ENCODE measurements at regions not wholly inside any gene's neighbourhood (a gene's known extent, or its start where the extent isn't known, plus 50 kb on each side); places are given as distances from the start of the nearest gene placed in this dataset.

DNA sequence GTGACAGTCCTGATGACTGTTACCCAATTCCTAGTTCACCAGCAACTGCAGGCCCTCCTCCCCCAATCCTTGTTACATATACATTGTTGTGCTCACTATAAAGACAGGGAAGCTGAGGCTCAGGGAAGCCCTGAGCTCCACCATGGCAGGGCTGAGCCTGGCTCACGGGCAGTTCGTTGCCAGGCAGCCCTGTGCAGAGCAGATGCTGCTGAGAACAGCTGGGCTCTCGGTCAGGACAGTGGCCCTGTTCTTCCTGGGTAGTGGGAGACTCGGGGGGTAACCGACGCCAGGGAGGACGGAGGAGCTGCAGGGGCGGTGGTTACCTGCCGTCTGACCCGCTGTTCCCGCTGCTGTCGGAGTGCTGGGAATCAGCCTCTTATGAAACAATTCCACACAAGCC lies 80.9 kb upstream of the ZNF469 start:
- no peaks in the 10 kb centered on the region for H3K36me3 ChIP-seq (ENCODE audit: insufficient read depth, low read length)
- no peak overlapping the region for H3K27ac ChIP-seq (ENCODE audit: low read depth, low read length, poor library complexity, severe bottlenecking)
- peaks cover 9% of the 10 kb centered on the region for H3K27me3 ChIP-seq (ENCODE audit: insufficient read depth, low read length)
- no peaks in the 10 kb centered on the region for H3K4me1 ChIP-seq (ENCODE audit: insufficient read depth, low read length, severe bottlenecking)
- no peaks in the 10 kb centered on the region for H4K20me1 ChIP-seq (ENCODE audit: insufficient read depth, low read length)
- H3F3A ChIP-seq (ENCODE audit: insufficient read depth, low read length): no peaks in the 10 kb centered on the region
- H3K9ac ChIP-seq (ENCODE audit: low read length): no peak overlapping the region
- H3K9me3 ChIP-seq (ENCODE audit: low read length): no peaks in the 10 kb centered on the region
- H3K79me2 ChIP-seq (ENCODE audit: insufficient read depth, low read length): no peaks in the 10 kb centered on the region
- no peak overlapping the region for H3K4me3 ChIP-seq (ENCODE audit: low read depth, low read length, poor library complexity, severe bottlenecking)
- H2AFZ ChIP-seq (ENCODE audit: low read length): no peak overlapping the region
- H3K9me2 ChIP-seq (ENCODE audit: low read depth, low read length): no peaks in the 10 kb centered on the region
- TF ChIP-seq, protein P1, sequence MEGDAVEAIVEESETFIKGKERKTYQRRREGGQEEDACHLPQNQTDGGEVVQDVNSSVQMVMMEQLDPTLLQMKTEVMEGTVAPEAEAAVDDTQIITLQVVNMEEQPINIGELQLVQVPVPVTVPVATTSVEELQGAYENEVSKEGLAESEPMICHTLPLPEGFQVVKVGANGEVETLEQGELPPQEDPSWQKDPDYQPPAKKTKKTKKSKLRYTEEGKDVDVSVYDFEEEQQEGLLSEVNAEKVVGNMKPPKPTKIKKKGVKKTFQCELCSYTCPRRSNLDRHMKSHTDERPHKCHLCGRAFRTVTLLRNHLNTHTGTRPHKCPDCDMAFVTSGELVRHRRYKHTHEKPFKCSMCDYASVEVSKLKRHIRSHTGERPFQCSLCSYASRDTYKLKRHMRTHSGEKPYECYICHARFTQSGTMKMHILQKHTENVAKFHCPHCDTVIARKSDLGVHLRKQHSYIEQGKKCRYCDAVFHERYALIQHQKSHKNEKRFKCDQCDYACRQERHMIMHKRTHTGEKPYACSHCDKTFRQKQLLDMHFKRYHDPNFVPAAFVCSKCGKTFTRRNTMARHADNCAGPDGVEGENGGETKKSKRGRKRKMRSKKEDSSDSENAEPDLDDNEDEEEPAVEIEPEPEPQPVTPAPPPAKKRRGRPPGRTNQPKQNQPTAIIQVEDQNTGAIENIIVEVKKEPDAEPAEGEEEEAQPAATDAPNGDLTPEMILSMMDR (IDR thresholded peaks at IDR 0.05; ENCODE audit: low read length): no peak
- no peak for TF ChIP-seq EZH2 (IDR thresholded peaks at IDR 0.05; ENCODE audit: borderline replicate concordance, low read length)
- H3K4me2 ChIP-seq (ENCODE audit: low read length): no peak overlapping the region

DNA sequence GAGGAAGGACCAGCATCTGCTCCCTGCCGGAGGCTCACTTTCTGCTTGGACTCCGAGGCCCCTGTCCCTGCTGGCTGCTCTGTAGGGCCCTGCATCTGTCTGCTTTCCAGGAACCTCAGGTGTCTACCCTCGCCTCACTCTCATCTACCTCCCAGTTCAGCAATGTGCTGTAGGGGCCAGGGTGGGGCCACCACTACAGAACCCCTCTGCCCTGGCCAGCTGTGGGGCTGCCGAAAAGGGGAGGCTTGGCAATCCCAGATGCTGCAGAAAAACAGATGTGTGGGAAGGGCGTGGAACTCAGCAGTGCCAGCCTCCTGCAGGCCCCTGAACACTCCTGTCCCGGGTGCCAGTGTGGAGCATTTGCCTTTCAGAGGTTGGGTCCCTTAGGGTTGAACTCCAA lies 80.1 kb upstream of the ZNF469 start:
- Histone ChIP-seq H3K27ac (ENCODE audit: low read depth, low read length, poor library complexity, severe bottlenecking) (no peak overlapping the region), H3K9me3 (ENCODE audit: low read length) (no peaks in the 10 kb centered on the region), H3K4me2 (ENCODE audit: low read length) (no peak overlapping the region), H3K9me2 (ENCODE audit: low read depth, low read length) (no peaks in the 10 kb centered on the region), H3K27me3 (ENCODE audit: insufficient read depth, low read length) (peaks cover 9% of the 10 kb centered on the region), H3K4me3 (ENCODE audit: low read depth, low read length, poor library complexity, severe bottlenecking) (no peak overlapping the region), H3F3A (ENCODE audit: insufficient read depth, low read length) (no peaks in the 10 kb centered on the region), H3K36me3 (ENCODE audit: insufficient read depth, low read length) (no peaks in the 10 kb centered on the region), H3K4me1 (ENCODE audit: insufficient read depth, low read length, severe bottlenecking) (no peaks in the 10 kb centered on the region), H3K9ac (ENCODE audit: low read length) (no peak overlapping the region), H2AFZ (ENCODE audit: low read length) (no peak overlapping the region), H4K20me1 (ENCODE audit: insufficient read depth, low read length) (no peaks in the 10 kb centered on the region), H3K79me2 (ENCODE audit: insufficient read depth, low read length) (no peaks in the 10 kb centered on the region)
- no peak for TF ChIP-seq EZH2 (IDR thresholded peaks at IDR 0.05; ENCODE audit: borderline replicate concordance, low read length)
- TF ChIP-seq, protein P1 (IDR thresholded peaks at IDR 0.05; ENCODE audit: low read length): no peak

DNA sequence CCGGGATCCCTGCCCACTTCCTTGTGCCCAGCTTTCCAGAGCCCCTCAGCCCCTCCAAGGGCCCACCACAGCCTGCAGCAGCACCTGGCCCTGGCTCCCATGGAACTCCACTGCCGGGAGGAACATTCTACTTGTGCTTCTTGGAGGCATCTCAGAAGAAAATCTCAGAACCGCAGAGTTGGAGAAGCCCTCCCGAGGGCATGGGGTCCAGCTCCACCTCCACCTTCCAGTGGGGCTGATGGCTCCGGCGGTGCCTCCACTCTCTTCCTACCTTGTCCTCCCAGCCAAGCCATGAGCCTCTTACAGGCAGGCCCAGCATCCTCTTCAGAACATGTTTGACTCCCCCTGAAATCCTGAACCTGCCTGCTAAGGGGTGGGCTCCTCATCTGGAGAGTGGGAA lies 79.4 kb upstream of the ZNF469 start:
- H2AFZ ChIP-seq (ENCODE audit: low read length): no peak overlapping the region
- no peaks in the 10 kb centered on the region for H3K9me2 ChIP-seq (ENCODE audit: low read depth, low read length)
- no peaks in the 10 kb centered on the region for H3K79me2 ChIP-seq (ENCODE audit: insufficient read depth, low read length)
- H3K4me1 ChIP-seq (ENCODE audit: insufficient read depth, low read length, severe bottlenecking): no peaks in the 10 kb centered on the region
- no peaks in the 10 kb centered on the region for H3K36me3 ChIP-seq (ENCODE audit: insufficient read depth, low read length)
- no peaks in the 10 kb centered on the region for H3K9me3 ChIP-seq (ENCODE audit: low read length)
- H3K9ac ChIP-seq (ENCODE audit: low read length): no peak overlapping the region
- H4K20me1 ChIP-seq (ENCODE audit: insufficient read depth, low read length): no peaks in the 10 kb centered on the region
- no peak overlapping the region for H3K4me3 ChIP-seq (ENCODE audit: low read depth, low read length, poor library complexity, severe bottlenecking)
- no peaks in the 10 kb centered on the region for H3F3A ChIP-seq (ENCODE audit: insufficient read depth, low read length)
- no peak overlapping the region for H3K4me2 ChIP-seq (ENCODE audit: low read length)
- TF ChIP-seq, protein P1 (IDR thresholded peaks at IDR 0.05; ENCODE audit: low read length): no peak
- TF ChIP-seq EZH2 (IDR thresholded peaks at IDR 0.05; ENCODE audit: borderline replicate concordance, low read length): no peak
- peaks cover 9% of the 10 kb centered on the region for H3K27me3 ChIP-seq (ENCODE audit: insufficient read depth, low read length)
- H3K27ac ChIP-seq (ENCODE audit: low read depth, low read length, poor library complexity, severe bottlenecking): no peak overlapping the region

Data from OCI-LY1 (cell line).